Mesenchymal stem cell (in vitro differentiated cells and primary cell): ENCODE measurements at regions not wholly inside any gene's neighbourhood (a gene's known extent, or its start where the extent isn't known, plus 50 kb on each side); places are given as distances from the start of the nearest gene placed in this dataset.

ENCODE experiments used
- DNase-seq: peaks from one replicate; pipeline ENCODE4 v3.0.0-alpha.2; 2013
- H2AFZ ChIP-seq: one replicate; pipeline ENCODE4 v1.6.1; 2013; ENCODE audit warnings: low read depth, mild to moderate bottlenecking, control low read depth, inconsistent platforms, low read length, moderate library complexity
- H2AK5ac ChIP-seq: 2 replicates; pipeline ENCODE4 v1.6.1; 2013; ENCODE audit warnings: low read length, moderate library complexity, mild to moderate bottlenecking, inconsistent platforms; ENCODE audit not compliant: severe bottlenecking
- H2BK120ac ChIP-seq: one replicate; pipeline ENCODE4 v1.6.1; 2013; ENCODE audit warnings: low read depth, mild to moderate bottlenecking, inconsistent platforms, low read length, moderate library complexity
- H2BK12ac ChIP-seq, 2 experiments: one replicate each; pipeline ENCODE4 v1.6.1; 2013; ENCODE audit warnings: inconsistent platforms in 2 of 2, low read length in 2 of 2, mild to moderate bottlenecking in 2 of 2, moderate library complexity in 2 of 2, control low read depth in 1 of 2
- H2BK15ac ChIP-seq: one replicate; pipeline ENCODE4 v1.6.1; 2013; ENCODE audit warnings: mild to moderate bottlenecking, low read depth, inconsistent platforms; ENCODE audit not compliant: poor library complexity, severe bottlenecking
- H2BK5ac ChIP-seq: 2 replicates; pipeline ENCODE4 v1.6.1; 2013; ENCODE audit warnings: low read depth, mild to moderate bottlenecking, low read length, control low read depth, inconsistent platforms; ENCODE audit not compliant: poor library complexity, severe bottlenecking
- H3K14ac ChIP-seq, 2 experiments: one replicate each; pipeline ENCODE4 v1.6.1; 2013; ENCODE audit warnings: inconsistent platforms in 2 of 2, low read length in 2 of 2, control low read depth in 1 of 2, mild to moderate bottlenecking in 1 of 2, moderate library complexity in 1 of 2
- H3K18ac ChIP-seq, 2 experiments: one replicate each; pipeline ENCODE4 v1.6.1; 2013; ENCODE audit warnings: inconsistent platforms in 2 of 2, low read length in 2 of 2, control low read depth in 1 of 2, low read depth in 1 of 2, mild to moderate bottlenecking in 1 of 2
- H3K23ac ChIP-seq, 2 experiments: one replicate each; pipeline ENCODE4 v1.6.1; 2013; ENCODE audit warnings: inconsistent platforms in 2 of 2, low read length in 2 of 2, mild to moderate bottlenecking in 2 of 2, moderate library complexity in 2 of 2, control low read depth in 1 of 2
- H3K27ac ChIP-seq: 2 replicates; pipeline ENCODE4 v1.5.1; 2013; ENCODE audit warnings: mild to moderate bottlenecking, moderate library complexity, low read length, control low read depth, inconsistent platforms; ENCODE audit not compliant: poor library complexity, severe bottlenecking
- H3K27me3 ChIP-seq, 2 experiments: 2 replicates each; pipeline versions ENCODE4 v1.6.1 to v1.7.0; 2013; ENCODE audit warnings: low read length in 2 of 2, mild to moderate bottlenecking in 2 of 2, moderate library complexity in 2 of 2, control low read depth in 1 of 2, inconsistent platforms in 1 of 2; ENCODE audit not compliant: control insufficient read depth in 1 of 2, insufficient read depth in 1 of 2
- H3K36me3 ChIP-seq, 2 experiments: 2 replicates each; pipeline versions ENCODE4 v1.6.1 to v1.7.0; 2013; ENCODE audit warnings: low read length in 2 of 2, control low read depth in 1 of 2, inconsistent platforms in 1 of 2, low read depth in 1 of 2, mild to moderate bottlenecking in 1 of 2; ENCODE audit not compliant: insufficient read depth in 2 of 2, control insufficient read depth in 1 of 2
- H3K4ac ChIP-seq, 2 experiments: one replicate each; pipeline ENCODE4 v1.6.1; 2013; ENCODE audit warnings: inconsistent platforms in 2 of 2, low read length in 2 of 2, mild to moderate bottlenecking in 2 of 2, moderate library complexity in 2 of 2, control low read depth in 1 of 2, low read depth in 1 of 2
- H3K4me1 ChIP-seq: 2 replicates; pipeline ENCODE4 v1.6.1; 2013; ENCODE audit warnings: low read depth, low read length, control low read depth; ENCODE audit not compliant: control insufficient read depth, insufficient read depth
- H3K4me2 ChIP-seq: 2 replicates; pipeline ENCODE4 v1.6.1; 2013; ENCODE audit warnings: low read length, mild to moderate bottlenecking, inconsistent platforms; ENCODE audit not compliant: poor library complexity, severe bottlenecking
- H3K4me3 ChIP-seq, 2 experiments: 2 replicates each; pipeline versions ENCODE4 v1.5.1 to v1.7.0; 2013; ENCODE audit warnings: low read length in 2 of 2, mild to moderate bottlenecking in 2 of 2, control low read depth in 1 of 2, low read depth in 1 of 2; ENCODE audit not compliant: insufficient read depth in 1 of 2
- H3K79me1 ChIP-seq: replicated peaks from 2 replicates; pipeline ENCODE4 v1.6.1; 2013; ENCODE audit warnings: mild to moderate bottlenecking, control low read depth, low read length, inconsistent platforms; ENCODE audit not compliant: poor library complexity, severe bottlenecking
- H3K9ac ChIP-seq: 2 replicates; pipeline ENCODE4 v1.7.0; 2013; ENCODE audit warnings: mild to moderate bottlenecking, low read length, moderate library complexity
- H3K9me3 ChIP-seq: 2 replicates; pipeline ENCODE4 v1.7.0; 2013; ENCODE audit warnings: mild to moderate bottlenecking, low read length; ENCODE audit not compliant: control insufficient read depth
- H4K8ac ChIP-seq: one replicate; pipeline ENCODE4 v1.6.1; 2013; ENCODE audit warnings: inconsistent platforms, mild to moderate bottlenecking, low read length, moderate library complexity
- H4K91ac ChIP-seq: one replicate; pipeline ENCODE4 v1.6.1; 2013; ENCODE audit warnings: mild to moderate bottlenecking, low read length, inconsistent platforms
- WGBS: methylation state at CpG from one replicate; pipeline ENCODE4 v1.1.7; 2013; ENCODE audit warnings: mixed read lengths; 5-methylcytosine and 5-hydroxymethylcytosine counted together

DNA sequence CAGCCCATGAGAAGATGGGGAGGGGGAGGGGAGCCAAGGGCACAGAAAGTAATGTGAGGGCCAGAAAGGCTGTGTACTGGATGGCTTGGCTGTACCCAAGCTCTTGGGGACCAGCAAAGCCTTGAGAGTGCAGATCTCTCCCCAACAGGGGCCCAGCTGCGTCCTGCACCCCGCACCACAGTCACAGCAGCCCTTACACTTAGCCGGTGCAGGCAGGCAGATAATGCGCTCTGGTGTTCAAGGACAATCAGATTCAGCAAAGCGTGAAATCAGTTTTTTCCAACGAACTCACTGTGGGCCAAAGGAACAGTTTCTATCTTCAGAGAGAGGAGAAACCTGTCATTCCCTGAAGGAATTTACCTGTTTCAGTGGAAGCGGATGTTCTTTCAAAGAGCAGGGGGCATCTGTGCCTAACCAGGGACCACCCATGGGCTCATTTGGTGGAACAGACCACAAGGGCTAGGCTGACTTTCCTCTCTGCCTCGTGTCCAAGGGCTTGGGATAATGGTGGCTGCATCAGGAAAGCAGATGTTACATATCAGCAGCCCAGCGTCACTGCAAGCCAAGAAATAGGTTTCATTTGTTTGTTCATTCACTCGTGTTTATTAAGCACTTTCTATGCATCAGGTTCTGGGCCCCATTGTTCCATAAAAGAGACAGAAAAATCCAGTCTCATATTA is 81.2 kb upstream of the SPON1 start:
- Histone ChIP-seq H2BK15ac (no peak overlapping the region), H4K8ac (no peak overlapping the region), H2BK5ac (no peak overlapping the region), H3K4me1 (no peaks in the 10 kb centered on the region), H3K9me3 (no peaks in the 10 kb centered on the region), H3K4ac (no peak overlapping the region), H3K9ac (no peak overlapping the region), H3K4me3 (no peak overlapping the region), H3K18ac (no peak overlapping the region), H2BK12ac (no peak overlapping the region), H3K14ac (no peak overlapping the region), H3K27ac (no peak overlapping the region), H2BK120ac (no peak overlapping the region), H3K27me3 (peaks cover 4 to 5% of the 10 kb centered on the region in 2 experiments), H3K23ac (no peak overlapping the region), H3K4me2 (no peak overlapping the region), H3K36me3 (no peaks in the 10 kb centered on the region), H2AK5ac (no peak overlapping the region), H4K91ac (no peak overlapping the region), H3K79me1 (no peaks in the 10 kb centered on the region), H2AFZ (no peak overlapping the region)
- DNase-seq, result no peak
- 74% methylated on average over 10 of the region's 10 CpGs for WGBS

DNA sequence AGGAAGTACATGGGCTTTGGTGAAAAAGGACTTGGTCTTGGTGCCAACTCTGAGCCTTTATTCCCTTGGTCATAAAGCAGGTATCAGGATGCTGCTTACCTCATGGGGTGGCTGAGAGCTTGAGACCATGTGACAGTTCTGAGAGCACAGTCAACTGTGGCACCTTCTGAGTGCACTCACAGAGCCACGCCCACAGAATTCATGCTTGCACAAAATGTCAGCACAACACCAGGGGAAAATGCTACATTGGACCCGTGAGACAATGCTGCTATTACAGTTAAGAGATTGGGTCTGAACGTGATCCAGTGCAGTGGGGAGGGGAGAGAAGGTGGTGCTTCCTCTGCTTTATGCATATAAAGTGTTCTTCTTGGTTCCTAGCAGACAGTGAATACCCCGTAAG is 79.5 kb upstream of the SPON1 start:
- H3K9ac ChIP-seq, result no peak overlapping the region
- WGBS, result 67% methylated on average over 4 of the region's 4 CpGs

DNA sequence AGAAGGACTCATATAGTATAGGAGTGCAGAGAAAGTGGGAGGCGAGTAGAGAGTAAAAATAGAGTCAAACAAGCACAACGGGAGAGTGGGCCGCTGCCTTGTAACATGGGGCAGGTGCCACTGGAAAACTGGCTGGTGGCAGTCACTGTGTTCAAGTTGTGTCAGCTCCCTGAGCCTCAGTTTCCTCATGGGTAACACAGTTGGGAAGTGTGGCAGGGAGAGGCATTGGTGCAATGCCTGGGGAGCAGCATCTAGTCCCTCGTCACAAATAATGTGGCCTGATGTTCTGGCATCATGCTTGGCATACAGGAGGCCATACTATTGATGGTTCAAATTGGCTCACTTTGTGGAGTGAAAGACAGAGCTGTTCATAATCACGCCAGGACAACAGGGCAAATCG is 78.9 kb upstream of the SPON1 start:
- WGBS, result 92% methylated on average over 6 of the region's 6 CpGs
- no peak overlapping the region for H3K14ac ChIP-seq
- H3K36me3 ChIP-seq, result no peaks in the 10 kb centered on the region
- H3K4ac ChIP-seq, result no peak overlapping the region
- no peak overlapping the region for H2BK120ac ChIP-seq
- H3K79me1 ChIP-seq, result no peaks in the 10 kb centered on the region
- H2BK12ac ChIP-seq, result no peak overlapping the region
- H3K4me3 ChIP-seq, result no peak overlapping the region
- no peak overlapping the region for H3K23ac ChIP-seq
- H2BK15ac ChIP-seq, result no peak overlapping the region
- no peaks in the 10 kb centered on the region for H3K4me1 ChIP-seq
- H3K9ac ChIP-seq, result no peak overlapping the region
- no peak overlapping the region for H2BK5ac ChIP-seq
- no peak overlapping the region for H3K18ac ChIP-seq
- H3K9me3 ChIP-seq, result no peaks in the 10 kb centered on the region
- no peak overlapping the region for H3K4me2 ChIP-seq
- DNase-seq, result no peak
- H4K8ac ChIP-seq, result no peak overlapping the region
- peaks cover 4 to 5% of the 10 kb centered on the region in 2 experiments for H3K27me3 ChIP-seq
- H4K91ac ChIP-seq, result no peak overlapping the region
- no peak overlapping the region for H2AK5ac ChIP-seq
- no peak overlapping the region for H2AFZ ChIP-seq
- H3K27ac ChIP-seq, result no peak overlapping the region

More for the DNA sequence above, 79.5 kb upstream of the SPON1 start:
- H2BK15ac ChIP-seq, result no peak overlapping the region
- H3K4me1 ChIP-seq, result no peaks in the 10 kb centered on the region
- no peak overlapping the region for H2BK12ac ChIP-seq
- H3K4ac ChIP-seq, result no peak overlapping the region
- H2BK5ac ChIP-seq, result no peak overlapping the region
- H3K36me3 ChIP-seq, result no peaks in the 10 kb centered on the region
- no peak overlapping the region for H3K14ac ChIP-seq
- no peak overlapping the region for H4K91ac ChIP-seq
- peaks cover 4 to 5% of the 10 kb centered on the region in 2 experiments for H3K27me3 ChIP-seq
- no peak overlapping the region for H3K27ac ChIP-seq
- H2AFZ ChIP-seq, result no peak overlapping the region
- no peak overlapping the region for H2BK120ac ChIP-seq
- no peaks in the 10 kb centered on the region for H3K79me1 ChIP-seq
- no peak overlapping the region for H2AK5ac ChIP-seq
- no peaks in the 10 kb centered on the region for H3K9me3 ChIP-seq
- H3K4me3 ChIP-seq, result no peak overlapping the region
- H3K18ac ChIP-seq, result no peak overlapping the region
- DNase-seq, result no peak
- no peak overlapping the region for H3K23ac ChIP-seq
- H3K4me2 ChIP-seq, result no peak overlapping the region
- H4K8ac ChIP-seq, result no peak overlapping the region

- H3K4me2 ChIP-seq, result no peak overlapping the region
- no peak overlapping the region for H4K91ac ChIP-seq
- H3K9me3 ChIP-seq, result no peaks in the 10 kb centered on the region
- no peaks in the 10 kb centered on the region for H3K79me1 ChIP-seq
- WGBS, result 95% methylated on average over 8 of the region's 9 CpGs
- no peaks in the 10 kb centered on the region for H3K4me1 ChIP-seq
- no peak overlapping the region for H2AK5ac ChIP-seq
- H3K9ac ChIP-seq, result no peak overlapping the region
- no peak overlapping the region for H4K8ac ChIP-seq
- H2BK12ac ChIP-seq, result no peak overlapping the region
- H3K14ac ChIP-seq, result no peak overlapping the region
- no peak for DNase-seq
- H2BK15ac ChIP-seq, result no peak overlapping the region
- no peak overlapping the region for H3K27ac ChIP-seq
- no peak overlapping the region for H3K23ac ChIP-seq
- peaks cover 4 to 5% of the 10 kb centered on the region in 2 experiments for H3K27me3 ChIP-seq
- H2BK5ac ChIP-seq, result no peak overlapping the region
- H2AFZ ChIP-seq, result no peak overlapping the region
- H3K4ac ChIP-seq, result no peak overlapping the region
- H2BK120ac ChIP-seq, result no peak overlapping the region
- H3K36me3 ChIP-seq, result no peaks in the 10 kb centered on the region
- H3K18ac ChIP-seq, result no peak overlapping the region
- H3K4me3 ChIP-seq, result no peak overlapping the region
Observed at GRCh38 chr11:13884158-13884799, 78.2 kb upstream of the SPON1 start.
